ENCODE measurements at regions not wholly inside any gene's neighbourhood (a gene's known extent, or its start where the extent isn't known, plus 50 kb on each side); places are given as distances from the start of the nearest gene placed in this dataset.

- TF ChIP-seq, protein P1, sequence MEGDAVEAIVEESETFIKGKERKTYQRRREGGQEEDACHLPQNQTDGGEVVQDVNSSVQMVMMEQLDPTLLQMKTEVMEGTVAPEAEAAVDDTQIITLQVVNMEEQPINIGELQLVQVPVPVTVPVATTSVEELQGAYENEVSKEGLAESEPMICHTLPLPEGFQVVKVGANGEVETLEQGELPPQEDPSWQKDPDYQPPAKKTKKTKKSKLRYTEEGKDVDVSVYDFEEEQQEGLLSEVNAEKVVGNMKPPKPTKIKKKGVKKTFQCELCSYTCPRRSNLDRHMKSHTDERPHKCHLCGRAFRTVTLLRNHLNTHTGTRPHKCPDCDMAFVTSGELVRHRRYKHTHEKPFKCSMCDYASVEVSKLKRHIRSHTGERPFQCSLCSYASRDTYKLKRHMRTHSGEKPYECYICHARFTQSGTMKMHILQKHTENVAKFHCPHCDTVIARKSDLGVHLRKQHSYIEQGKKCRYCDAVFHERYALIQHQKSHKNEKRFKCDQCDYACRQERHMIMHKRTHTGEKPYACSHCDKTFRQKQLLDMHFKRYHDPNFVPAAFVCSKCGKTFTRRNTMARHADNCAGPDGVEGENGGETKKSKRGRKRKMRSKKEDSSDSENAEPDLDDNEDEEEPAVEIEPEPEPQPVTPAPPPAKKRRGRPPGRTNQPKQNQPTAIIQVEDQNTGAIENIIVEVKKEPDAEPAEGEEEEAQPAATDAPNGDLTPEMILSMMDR (IDR thresholded peaks at IDR 0.05; ENCODE audit: unreplicated experiment): no peak
- no peaks in the 10 kb centered on the region for H3K27me3 Mint-ChIP-seq
- no peaks in the 10 kb centered on the region for H3K36me3 Mint-ChIP-seq (ENCODE audit: insufficient read depth)
- DNase-seq (ENCODE audit: low spot score, unreplicated experiment): no peak
- H3K4me3 Mint-ChIP-seq (ENCODE audit: low read depth): no peak overlapping the region
- no peak overlapping the region for H3K27ac Mint-ChIP-seq
- no peaks in the 10 kb centered on the region for H3K9me3 Mint-ChIP-seq (ENCODE audit: low read depth)
- no peaks in the 10 kb centered on the region for H3K4me1 Mint-ChIP-seq (ENCODE audit: low read depth)
These were observed 248.5 kb downstream of the TMEM182 start for GRCh38 chr2:103010306-103010705.

DNA sequence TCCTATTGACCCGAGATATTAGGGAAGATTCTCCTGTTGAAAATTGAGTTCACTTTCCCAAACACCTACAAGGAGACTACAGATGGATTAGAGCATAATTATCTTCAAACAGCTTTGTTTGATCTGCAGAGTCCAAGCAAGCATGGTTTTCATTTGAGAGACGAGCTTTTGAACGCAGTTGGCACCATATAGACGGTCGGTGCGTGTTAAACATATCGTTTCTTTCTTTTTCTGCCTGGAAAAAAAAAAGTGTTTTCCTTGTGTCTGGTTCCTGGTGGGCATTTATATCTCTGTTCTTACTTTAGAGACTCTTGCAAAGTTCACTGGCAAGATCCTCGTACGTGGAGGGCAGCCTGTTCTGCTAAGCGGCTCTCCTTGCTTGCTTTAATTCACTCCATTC is 248.9 kb downstream of the TMEM182 start:
- Mint-ChIP-seq H3K27ac (no peak overlapping the region), H3K27me3 (no peaks in the 10 kb centered on the region), H3K36me3 (ENCODE audit: insufficient read depth) (no peaks in the 10 kb centered on the region), H3K4me3 (ENCODE audit: low read depth) (no peak overlapping the region), H3K9me3 (ENCODE audit: low read depth) (no peaks in the 10 kb centered on the region), H3K4me1 (ENCODE audit: low read depth) (no peaks in the 10 kb centered on the region)
- TF ChIP-seq, protein P1 (IDR thresholded peaks at IDR 0.05; ENCODE audit: unreplicated experiment): no peak
- DNase-seq (ENCODE audit: low spot score, unreplicated experiment): no peak

DNA sequence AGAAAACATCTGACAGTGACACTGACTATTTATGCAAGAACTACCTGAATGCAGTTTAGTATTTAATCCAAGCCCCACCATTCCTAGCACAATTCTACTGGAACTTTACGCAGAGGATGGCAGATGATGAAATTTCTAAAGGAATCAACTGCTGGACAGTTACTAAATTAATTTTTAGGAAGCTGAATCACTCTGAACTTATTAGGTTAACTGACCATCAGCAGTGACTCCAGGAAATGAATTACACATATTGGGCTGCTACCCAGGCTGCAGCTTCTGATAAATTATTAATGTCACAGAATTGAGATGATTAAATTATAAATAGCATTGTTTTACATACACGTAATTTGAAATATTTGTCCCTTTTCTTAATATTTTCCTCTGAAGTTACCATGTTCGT is 250.8 kb downstream of the TMEM182 start:
- Mint-ChIP-seq H3K27ac (no peak overlapping the region), H3K4me1 (ENCODE audit: low read depth) (no peaks in the 10 kb centered on the region)
- TF ChIP-seq, protein P1 (IDR thresholded peaks at IDR 0.05; ENCODE audit: unreplicated experiment): no peak

GRCh38 chr2:103025056-103025455 is 263.2 kb downstream of the TMEM182 start:
- H3K9me3 Mint-ChIP-seq (ENCODE audit: low read depth): no peaks in the 10 kb centered on the region
- H3K27me3 Mint-ChIP-seq: no peaks in the 10 kb centered on the region
- H3K4me1 Mint-ChIP-seq (ENCODE audit: low read depth): no peaks in the 10 kb centered on the region
- H3K36me3 Mint-ChIP-seq (ENCODE audit: insufficient read depth): no peaks in the 10 kb centered on the region
- no peak overlapping the region for H3K4me3 Mint-ChIP-seq (ENCODE audit: low read depth)
- TF ChIP-seq, protein P1 (IDR thresholded peaks at IDR 0.05; ENCODE audit: unreplicated experiment): no peak
- no peak for DNase-seq (ENCODE audit: low spot score, unreplicated experiment)
- H3K27ac Mint-ChIP-seq: no peak overlapping the region

More for the DNA sequence above, 250.8 kb downstream of the TMEM182 start:
- no peaks in the 10 kb centered on the region for H3K9me3 Mint-ChIP-seq (ENCODE audit: low read depth)
- no peak overlapping the region for H3K4me3 Mint-ChIP-seq (ENCODE audit: low read depth)
- H3K36me3 Mint-ChIP-seq (ENCODE audit: insufficient read depth): no peaks in the 10 kb centered on the region
- H3K27me3 Mint-ChIP-seq: no peaks in the 10 kb centered on the region
- no peak for DNase-seq (ENCODE audit: low spot score, unreplicated experiment)

- Mint-ChIP-seq H3K4me1 (ENCODE audit: low read depth) (no peaks in the 10 kb centered on the region), H3K27me3 (no peaks in the 10 kb centered on the region), H3K27ac (no peak overlapping the region), H3K4me3 (ENCODE audit: low read depth) (no peak overlapping the region), H3K9me3 (ENCODE audit: low read depth) (no peaks in the 10 kb centered on the region), H3K36me3 (ENCODE audit: insufficient read depth) (no peaks in the 10 kb centered on the region)
- TF ChIP-seq, protein P1 (IDR thresholded peaks at IDR 0.05; ENCODE audit: unreplicated experiment): no peak
- DNase-seq (ENCODE audit: low spot score, unreplicated experiment): no peak
These were observed 266.4 kb downstream of the TMEM182 start for GRCh38 chr2:103028181-103028580.
